ENCODE measurements at regions not wholly inside any gene's neighbourhood (a gene's known extent, or its start where the extent isn't known, plus 50 kb on each side); places are given as distances from the start of the nearest gene placed in this dataset.

DNA sequence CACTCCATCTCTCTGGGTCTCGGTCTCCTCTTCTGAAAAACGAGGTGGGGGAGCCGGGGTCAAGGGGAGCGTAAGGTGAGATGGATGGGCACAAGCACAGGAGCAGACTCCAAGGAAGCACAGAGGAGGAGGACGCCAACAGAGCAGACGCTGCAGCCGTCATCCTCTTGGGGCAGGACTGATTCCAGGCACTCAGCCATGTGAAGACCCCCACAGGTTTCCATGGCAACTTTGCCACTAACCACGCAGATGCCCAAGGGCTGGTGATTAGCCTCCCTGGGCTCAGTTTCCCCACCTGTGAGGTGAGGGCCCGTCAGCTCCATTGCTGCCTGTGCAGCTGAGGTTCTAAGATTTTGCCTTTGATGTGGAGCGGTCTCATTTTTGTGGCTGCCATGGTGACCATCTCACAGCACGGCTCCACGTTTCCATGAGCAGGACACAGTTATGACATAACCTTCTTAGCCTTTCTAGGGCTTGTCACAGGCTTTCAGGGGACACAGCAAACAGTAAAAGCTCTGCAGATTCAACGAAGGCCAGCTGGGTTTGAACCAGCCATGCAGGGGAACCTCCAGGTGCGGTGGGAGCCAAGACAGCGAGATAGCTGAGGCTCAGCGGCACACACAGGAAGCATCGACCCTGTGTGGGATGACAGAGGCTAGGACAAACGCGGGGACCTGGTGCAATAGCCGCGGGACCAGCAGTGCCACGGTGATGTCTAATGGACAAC lies 170.3 kb downstream of the NUP210 start:
- DNase-seq (ENCODE audit: low read depth in 2 of 2), result no peak

DNA sequence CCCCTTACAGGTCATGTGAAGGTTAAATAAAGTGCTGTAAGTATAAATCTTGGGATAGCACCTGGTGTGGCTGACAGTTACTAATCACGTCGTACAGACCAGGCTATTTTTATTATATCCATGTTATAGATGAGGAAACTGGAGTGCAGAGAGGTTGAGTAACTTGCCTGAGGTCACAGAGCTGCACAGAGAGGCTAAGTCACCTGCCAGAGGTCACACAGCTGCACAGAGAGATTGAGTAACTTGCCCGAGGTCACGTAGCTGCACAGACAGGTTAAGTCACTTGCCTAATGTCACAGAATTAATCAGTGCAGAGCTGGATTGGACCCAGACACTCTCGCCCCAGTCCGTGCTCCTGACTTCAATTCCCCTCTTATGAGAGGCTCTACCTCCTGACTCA lies 171.5 kb downstream of the NUP210 start:
- DNase-seq (ENCODE audit: low read depth in 2 of 2), result no peak

DNA sequence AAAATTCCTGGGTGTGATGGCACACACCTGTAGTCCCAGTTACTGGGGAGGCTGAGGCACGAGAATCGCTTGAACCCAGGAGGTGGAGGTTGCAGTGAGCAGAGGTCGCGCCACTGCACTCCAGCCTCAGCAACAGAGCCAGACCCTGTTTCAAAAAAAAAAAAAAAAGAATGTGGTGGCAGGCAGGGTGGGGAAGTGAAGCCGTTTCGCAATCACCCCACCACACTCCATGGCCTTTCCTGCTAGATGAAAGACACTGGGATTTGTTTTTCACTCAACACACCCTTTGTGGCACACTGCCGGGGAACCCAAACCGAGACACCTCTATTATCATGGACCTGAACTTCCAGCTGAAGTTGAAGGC lies 172.4 kb upstream of the IQSEC1 start:
- no peak for DNase-seq (ENCODE audit: low read depth in 2 of 2)

DNA sequence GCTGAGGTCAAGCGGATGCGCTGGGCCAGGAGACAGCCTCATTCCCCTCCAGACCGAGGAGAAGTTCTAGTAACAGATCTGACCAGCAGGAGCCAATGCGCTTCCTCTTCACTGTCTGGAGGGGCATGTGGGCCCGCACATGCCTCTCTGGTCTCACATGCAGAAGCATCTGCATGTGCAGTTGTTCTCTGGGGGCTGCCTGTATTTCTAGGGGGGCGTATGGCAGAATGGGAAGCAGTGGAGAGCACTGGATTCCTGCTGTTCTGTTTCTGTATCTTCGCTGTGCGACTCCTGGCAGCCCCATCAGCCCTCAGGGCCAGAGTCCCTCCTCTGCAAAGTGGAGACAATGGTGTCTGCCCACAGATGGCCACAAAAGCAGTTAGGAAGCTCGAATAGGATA lies 170.4 kb upstream of the IQSEC1 start:
- no peak for DNase-seq (ENCODE audit: low read depth in 2 of 2)

DNA sequence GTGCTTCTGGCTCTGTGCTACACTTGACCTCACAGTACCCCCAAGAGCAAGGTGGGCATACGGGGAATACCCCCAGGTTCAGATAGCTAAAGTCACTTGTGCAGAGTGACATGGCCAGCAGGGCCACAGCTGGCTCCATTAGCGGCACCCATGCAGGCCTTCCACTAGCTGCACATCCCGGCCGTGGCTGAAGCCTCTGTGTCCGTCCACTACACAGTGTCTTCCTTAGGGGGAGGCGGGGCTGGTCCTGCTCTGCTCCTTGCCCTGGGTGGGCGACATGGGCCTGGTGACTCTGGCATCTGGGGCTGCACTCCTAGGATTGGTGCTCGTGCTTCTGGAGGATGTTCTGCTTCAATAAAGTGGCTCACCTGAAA lies 169.1 kb upstream of the IQSEC1 start:
- no peak for DNase-seq (ENCODE audit: low read depth in 2 of 2)

DNA sequence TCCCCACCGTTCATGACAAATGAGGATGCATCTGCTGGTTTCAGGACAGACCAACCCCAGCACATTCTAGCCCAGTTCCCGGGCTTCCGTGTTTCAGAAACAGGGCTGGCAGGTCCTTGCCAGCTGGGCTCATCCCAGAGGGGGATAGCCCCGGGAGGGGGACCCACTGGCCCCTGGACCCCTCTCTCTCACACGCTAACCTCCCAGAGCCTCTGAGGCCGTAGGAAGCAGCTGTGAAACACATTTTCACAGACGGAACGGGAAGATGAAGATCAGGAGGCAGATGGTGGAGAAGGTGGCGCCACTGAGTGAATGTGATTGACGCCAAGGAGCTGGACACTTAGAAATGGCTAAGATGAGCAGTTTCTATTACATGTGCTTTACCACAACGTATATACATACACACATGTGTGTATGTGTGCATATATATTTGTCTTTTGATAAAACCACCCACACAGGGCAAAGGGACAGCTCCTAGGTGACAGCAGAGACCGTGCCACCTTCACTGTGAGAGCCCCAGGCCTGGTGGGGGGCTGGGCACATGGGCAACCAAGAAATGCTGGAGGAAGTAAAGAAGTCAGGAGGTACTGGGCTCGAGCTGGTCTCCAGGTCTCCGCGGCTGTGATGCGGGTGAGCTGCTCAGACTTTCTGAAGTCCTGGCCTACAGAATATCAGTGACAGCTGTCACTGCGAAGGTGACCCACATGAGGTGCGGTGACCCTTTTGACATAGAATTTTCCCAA lies 168.6 kb upstream of the IQSEC1 start:
- DNase-seq (ENCODE audit: low read depth in 2 of 2), result no peak

DNA sequence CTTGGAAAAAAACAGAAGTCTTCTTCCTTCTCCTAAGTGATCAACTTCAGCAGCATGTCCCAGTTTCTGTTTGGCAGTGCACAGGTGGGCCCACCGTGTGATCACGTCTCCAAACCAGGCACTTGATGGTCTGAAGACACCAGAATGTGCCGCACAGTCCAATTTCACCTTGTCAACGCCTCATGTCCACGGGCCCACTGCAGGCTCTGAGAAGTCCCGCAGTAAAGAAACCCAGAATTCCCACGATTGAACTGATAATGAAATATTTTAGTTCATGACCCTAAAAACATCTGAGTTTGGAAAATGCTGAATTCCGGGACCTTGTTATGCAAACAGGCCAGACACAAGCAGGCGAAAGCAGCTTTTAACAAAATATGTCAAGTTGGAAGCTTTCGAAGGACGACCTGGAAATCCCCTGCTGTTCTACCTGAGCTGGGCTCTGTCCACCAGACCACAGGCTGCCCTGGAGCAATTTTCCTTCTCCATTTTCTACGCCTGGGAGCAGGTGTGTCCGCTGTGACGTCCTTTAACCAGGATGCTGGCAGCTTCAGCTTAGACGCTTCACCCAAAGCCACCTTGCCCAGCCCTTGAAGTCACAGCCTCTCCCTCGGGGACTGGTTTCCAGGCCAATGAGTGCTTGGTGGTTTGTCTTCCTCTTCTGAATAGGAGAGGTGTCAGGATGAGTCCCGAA lies 167.8 kb upstream of the IQSEC1 start:
- DNase-seq (ENCODE audit: low read depth in 2 of 2), result no peak

DNA sequence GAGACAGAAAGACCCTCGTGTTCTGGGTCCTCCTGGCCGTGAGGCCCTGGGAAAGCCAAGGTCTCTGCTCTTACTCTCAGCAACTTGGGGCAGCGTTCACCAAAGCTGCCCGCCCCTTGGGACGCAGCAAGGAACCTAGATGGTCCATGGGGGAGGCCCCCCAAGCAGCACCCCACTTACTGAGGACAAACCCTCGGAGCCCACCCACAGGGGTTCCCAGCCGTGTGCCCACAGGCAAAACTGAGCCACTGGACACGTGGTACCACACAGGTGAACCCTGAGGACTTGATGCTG lies 166.2 kb upstream of the IQSEC1 start:
- DNase-seq (ENCODE audit: low read depth in 2 of 2), result no peak

DNA sequence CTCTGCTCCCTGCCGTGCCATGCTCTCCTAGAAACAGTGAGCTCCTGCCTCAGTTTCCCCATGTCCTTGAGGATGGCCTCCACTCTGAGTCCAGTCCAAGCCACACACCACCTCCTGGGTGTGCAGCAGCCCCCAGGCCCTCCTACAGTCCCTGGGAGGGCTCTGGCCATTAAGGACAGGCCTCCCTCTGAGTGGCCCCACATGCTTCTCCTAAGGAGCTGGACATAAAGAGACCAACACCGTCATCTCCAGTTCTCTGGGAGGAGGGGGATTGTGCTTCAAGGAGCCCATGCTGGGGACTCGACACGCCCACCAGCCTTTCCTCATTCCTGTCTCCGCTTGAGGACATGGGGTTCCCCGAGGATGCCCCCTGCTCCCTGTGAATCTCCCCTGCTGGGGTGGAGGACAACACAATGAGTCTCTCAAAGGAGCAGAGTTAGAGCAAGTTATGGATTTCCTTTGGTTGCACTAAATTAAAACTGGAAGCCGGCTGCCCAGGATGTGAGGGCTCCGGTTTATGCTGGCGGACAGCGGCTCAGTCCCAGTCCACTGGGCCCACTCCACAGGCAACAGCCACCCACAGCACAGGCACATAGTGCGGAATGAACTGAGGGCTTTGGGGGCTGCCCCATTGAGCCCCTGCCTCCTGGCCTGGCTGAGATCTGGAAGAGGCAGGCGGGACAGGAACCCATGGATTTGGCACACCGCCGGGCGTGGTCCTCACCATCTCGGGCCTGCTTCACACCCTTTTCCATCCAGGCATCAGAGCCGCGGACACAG lies 165.6 kb upstream of the IQSEC1 start:
- no peak for DNase-seq (ENCODE audit: low read depth in 2 of 2)

DNA sequence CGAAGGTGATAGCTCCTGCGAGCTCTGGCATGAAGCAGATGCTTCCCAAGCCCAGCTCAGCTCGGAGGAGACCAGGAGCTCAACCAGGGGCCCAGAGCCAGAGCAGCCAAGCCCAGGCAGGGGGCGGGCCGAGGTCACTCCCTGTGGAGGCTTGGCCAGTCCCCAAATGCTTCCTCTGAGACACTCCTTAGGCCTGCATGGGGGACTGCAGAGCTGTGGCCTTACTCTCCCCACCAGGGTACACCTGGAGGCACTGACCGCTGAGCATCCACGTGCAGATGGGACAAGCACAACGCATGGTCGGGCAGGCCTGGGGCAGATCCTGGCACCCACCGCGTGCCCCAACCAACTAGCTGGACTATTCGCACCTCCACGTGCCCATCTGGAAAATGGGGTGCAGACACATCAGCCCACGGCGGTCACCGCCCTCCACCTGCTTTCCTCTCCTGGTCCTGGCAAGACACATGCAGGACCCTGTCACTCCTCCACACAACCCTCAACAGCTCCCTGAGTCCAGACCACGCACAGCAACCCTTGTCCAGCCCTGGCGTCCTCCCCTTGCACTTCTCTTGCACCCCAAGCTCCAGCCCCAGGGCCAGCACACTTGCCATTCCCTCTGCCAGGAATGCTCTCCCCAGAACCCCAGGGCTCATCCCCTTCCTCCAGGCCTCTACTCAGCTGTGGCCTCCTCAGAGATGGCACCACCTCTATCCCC lies 164.7 kb upstream of the IQSEC1 start:
- no peak for DNase-seq (ENCODE audit: low read depth in 2 of 2)

DNA sequence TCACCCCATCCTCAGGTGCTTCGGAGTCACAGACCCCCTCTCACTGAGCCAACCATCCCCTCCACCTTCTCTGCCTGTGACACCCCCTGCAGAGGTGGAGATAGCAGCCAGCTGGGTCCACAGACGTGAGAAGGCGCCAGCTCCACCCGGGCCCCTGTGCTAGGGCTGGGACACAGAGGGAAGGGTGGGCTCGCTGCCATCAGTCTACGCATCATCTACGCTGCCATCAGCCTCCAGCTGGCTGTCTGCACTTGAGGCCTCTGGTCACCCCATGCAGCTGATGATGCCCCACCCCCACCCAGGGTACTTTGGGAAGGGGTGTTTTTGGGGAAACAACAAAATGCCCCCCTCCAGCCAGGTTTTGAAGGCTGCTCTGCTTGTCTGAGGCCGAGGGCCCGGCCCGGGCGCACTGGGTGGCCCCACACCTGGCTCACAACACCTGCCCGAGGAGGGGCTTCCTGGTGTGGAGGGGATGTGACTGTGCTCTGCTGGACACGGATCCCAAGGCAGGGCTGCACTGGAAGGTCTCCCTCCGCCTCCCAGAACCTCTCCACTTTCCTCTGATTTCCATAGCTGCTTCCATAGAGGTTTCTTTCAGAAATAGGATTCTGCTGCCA lies 163.4 kb upstream of the IQSEC1 start:
- no peak for DNase-seq (ENCODE audit: low read depth in 2 of 2)

DNA sequence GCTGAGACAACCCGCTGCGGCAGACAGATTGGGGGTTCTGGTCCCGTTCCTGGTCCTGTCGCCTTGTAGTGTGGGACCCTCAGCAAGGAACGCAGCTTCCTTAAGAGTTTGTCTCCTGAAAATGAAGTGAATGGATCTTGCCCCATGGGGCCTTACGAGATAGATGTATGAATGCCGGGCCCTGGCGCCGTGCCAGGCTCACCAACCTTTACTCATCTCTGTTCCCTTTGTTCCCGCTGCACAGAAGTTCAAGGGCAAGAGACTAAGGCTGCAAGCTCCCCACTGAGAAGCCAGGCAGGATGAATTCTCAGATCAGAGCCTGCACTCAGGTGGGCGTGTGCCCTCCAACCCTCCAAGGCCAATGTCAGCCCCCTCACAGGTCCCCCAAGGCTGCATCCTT lies 162.7 kb upstream of the IQSEC1 start:
- peak in 1 of 2 donors; percentile 39 for DNase-seq (ENCODE audit: low read depth in 2 of 2)

DNA sequence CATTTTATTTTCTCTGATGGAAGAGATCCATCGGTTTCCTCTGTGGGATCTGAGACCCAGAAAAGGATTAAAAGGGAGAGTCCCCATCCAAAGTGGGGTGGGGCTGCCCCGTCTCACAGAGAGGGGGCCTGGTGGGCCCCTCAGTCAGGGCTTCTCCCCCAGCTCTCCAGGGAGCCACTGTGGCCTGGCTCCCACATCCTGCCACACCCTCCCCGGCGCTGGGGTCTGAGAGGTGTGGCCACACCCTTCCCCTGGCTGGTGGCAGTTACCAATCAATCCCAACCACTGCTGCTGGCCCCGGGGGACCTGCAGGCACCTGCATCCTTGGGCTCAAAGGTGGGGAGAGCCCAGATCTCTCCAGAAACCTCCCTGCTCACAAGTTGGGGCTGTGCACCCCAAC lies 161.8 kb upstream of the IQSEC1 start:
- DNase-seq (ENCODE audit: low read depth in 2 of 2), result no peak

DNA sequence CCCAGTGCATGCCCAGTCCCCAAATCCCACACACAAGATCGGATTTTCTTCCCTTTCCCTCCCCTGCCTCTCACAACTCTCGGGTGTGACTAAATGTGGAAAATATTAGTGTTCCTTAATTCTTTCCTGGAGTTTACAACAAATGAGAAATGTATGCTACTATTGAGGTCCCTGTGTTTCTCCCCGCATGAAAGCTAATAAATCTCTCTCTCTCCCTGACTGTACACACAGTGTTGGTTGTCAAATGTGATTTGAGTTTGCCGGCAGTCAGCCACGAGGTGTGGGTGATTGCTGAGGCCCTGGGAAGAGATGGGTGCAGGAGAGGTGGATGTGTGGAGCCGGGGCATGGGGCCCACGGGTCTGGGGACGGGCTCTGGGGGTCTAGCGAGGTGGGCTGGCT lies 161.4 kb upstream of the IQSEC1 start:
- DNase-seq (ENCODE audit: low read depth in 2 of 2), result peak in 1 of 2 donors; percentile 17

DNA sequence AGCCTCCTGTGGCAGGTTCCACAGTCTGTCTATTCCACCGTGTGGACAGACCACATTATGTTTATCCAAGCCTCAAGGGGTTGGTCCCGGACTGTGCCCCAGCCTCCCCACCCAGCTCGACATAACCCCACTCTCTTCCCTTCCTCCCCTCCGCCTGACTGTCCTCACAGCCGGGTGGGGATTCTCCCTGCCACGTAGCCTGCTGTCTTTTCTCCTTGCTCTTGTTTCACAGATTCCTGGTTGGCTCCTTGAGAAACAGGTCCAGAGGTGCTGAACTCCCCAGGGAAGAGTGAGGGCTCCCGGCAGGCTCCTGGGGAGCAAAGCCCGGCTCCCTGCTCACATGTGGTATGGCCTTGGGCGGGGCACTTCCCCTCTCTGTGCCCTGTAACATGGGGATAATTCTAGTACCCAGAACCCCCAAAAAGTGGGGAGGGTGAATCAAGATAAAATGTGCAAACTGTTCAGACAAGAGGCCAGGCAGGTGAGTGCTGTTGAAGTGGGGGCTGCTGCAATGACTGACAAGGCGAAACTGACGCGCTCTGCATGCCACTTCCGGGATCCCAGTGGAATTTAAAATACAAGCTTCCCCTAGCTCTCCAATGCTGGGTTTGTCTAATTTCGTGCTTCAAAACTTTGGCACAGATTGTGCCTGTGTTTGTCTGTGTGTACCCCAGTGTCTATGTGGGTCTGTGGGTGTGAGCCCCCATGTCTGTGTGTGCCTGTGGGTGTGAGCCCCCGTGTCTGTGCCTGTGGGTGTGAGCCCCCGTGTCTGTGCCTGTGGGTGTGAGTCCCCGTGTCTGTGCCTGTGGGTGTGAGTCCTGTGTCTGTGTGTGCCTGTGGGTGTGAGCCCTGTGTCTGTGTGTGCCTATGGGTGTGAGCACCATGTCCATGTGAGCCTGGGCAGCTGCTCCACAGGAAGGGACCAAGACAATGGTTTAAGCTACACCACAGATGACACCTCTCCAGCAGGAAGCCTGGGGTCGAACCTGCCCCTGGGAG lies 160.6 kb upstream of the IQSEC1 start:
- DNase-seq (ENCODE audit: low read depth in 2 of 2), result peak in 1 of 2 donors; percentile 35

DNA sequence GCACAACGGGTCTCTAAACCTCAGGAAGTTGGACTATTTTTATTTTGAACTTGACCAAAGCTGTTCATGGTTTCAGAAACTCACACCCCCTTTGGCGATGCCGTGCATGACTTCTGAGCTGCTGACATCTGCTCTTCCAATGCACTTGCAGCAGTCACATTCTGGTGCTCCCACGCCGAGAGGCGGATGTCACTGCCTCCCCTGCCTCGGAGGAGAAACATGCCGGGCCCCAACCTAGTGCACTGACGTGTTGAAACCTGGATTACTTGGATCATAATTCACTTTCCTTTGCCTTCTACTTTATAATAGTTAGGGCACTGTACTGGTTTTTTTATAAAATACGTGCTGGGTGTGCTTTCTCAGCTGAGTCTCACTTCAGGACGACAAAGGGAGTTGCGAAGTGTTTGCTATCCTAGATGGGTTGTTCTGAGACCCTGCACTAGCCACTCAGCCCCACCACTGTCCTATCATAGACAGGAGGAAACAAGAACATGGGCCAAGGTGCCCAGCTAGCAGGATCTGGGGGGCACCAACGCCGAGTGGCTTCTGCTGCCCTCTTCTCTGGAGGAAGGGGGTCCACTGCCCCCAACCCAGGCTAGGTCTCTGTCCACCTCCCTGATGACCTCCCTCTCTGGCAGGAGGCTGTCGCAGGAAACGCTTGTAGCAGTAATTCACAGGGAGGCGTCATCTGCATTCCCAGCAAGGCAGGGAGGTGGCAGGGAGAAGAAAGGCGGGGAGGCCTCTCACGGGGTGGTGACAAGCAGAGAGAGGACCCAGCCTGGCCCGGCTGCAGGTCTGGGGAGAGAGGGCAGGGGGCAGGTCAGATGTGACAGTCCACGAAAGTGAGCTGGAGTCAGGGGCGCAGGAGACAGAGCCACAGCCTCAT lies 158.8 kb upstream of the IQSEC1 start:
- no peak for DNase-seq (ENCODE audit: low read depth in 2 of 2)

DNA sequence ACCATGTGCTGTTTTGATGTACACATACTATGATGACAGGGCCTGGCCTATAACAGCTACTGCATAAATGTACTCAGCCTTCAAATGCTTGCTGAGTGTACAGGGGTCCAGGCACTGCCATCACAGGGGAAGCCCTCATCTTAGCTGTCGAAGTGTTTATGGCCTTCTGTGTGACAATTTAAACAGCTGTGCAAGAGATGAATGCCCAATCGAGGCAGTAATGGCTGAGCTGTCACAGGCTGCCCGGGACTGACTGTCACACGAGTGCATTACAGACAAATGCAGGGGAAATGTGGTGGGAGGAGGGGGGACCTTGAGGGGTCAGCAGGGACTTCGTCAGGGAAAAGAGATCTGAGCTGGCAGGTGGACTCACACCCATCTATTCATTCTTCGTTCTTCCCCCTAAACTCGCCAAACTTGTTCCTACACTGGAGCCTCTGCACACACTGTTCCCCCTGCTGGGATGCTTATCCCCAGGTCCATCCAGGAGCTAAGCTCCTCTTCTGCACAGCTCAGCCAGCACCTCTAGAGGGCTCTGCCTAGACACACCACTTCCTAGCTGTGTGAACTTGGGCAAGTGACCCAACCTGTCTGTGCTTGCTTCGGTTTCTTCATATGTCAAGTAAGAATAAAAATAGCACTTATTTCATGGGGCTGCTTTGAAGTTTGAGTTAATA lies 156.2 kb upstream of the IQSEC1 start:
- DNase-seq (ENCODE audit: low read depth in 2 of 2), result peak in 1 of 2 donors; percentile 42

DNA sequence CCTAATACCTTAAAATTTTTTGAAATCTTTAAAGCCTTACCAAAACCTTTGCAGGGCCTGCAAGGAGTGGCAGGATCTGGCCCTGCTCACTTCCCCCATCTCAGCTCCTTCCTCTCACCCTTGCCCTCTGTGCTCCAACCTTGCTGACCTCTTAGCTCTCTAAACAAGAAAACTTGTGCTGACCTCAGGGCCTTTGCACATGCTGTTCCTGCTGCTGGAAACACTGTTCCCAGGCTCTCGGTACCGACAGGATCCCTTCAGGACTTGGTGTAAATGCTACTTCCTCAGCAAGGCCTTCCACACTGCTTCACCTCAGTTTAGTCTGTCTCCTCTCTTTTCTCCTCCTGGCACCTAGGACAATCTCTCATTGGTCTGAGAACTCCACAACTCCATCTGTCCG lies 155.4 kb upstream of the IQSEC1 start:
- no peak for DNase-seq (ENCODE audit: low read depth in 2 of 2)
